PFSK-1 (cell line): ENCODE measurements at regions not wholly inside any gene's neighbourhood (a gene's known extent, or its start where the extent isn't known, plus 50 kb on each side); places are given as distances from the start of the nearest gene placed in this dataset.

ENCODE experiments used
- FOXP2 ChIP-seq: optimal IDR thresholded peaks from 2 replicates; pipeline ENCODE3; 2011; ENCODE audit warnings: borderline replicate concordance, control low read depth, inconsistent platforms; ENCODE audit not compliant: insufficient read depth; ENCODE audit errors: extremely low read length, extremely low read depth
- POLR2AphosphoS5 ChIP-seq: IDR thresholded peaks from 2 replicates; pipeline ENCODE4 v1.6.1; 2012; ENCODE audit warnings: low read depth, mild to moderate bottlenecking, control low read depth, low read length, moderate library complexity
- SIN3A ChIP-seq: IDR thresholded peaks from 2 replicates; pipeline ENCODE4 v1.6.1; 2012; ENCODE audit warnings: mild to moderate bottlenecking, low read length, moderate library complexity, borderline replicate concordance; ENCODE audit not compliant: insufficient read depth
- TAF1 ChIP-seq: IDR thresholded peaks from 2 replicates; pipeline ENCODE4 v1.6.1; 2012; ENCODE audit warnings: low read length, control low read depth, borderline replicate concordance; ENCODE audit not compliant: insufficient read depth
- TF ChIP-seq, protein P1 (sequence below), 2 experiments: IDR thresholded peaks; 2 replicates each; pipeline versions ENCODE4 v1.6.1 to v1.8.0; 2011 to 2012; ENCODE audit warnings: low read depth in 2 of 2, low read length in 2 of 2, control low read depth in 1 of 2, inconsistent platforms in 1 of 2, mild to moderate bottlenecking in 1 of 2, moderate library complexity in 1 of 2; ENCODE audit not compliant: insufficient read depth in 1 of 2

DNA sequence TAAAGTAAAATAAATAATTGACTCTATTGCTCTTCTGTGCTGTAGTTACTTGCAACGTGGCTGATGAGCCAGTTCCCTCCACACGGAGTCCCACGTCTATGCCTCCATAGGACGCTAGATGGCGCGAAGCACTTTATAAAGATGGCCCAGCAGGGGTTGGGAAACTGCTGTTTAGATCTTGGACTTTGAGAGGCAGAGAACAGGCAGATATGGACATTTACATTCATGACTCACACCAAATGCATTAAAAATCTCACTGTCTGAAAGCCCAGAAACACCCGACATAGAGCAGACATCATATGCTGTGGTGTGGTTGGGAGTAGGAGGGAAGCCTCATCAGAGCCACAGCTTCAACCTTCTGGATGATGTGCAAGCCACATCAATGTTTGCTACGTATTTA lies 643.1 kb upstream of the ARGLU1 start:
- TF ChIP-seq SIN3A (no peak), POLR2AphosphoS5 (no peak), TAF1 (no peak), FOXP2 (no peak)
- TF ChIP-seq, protein P1, sequence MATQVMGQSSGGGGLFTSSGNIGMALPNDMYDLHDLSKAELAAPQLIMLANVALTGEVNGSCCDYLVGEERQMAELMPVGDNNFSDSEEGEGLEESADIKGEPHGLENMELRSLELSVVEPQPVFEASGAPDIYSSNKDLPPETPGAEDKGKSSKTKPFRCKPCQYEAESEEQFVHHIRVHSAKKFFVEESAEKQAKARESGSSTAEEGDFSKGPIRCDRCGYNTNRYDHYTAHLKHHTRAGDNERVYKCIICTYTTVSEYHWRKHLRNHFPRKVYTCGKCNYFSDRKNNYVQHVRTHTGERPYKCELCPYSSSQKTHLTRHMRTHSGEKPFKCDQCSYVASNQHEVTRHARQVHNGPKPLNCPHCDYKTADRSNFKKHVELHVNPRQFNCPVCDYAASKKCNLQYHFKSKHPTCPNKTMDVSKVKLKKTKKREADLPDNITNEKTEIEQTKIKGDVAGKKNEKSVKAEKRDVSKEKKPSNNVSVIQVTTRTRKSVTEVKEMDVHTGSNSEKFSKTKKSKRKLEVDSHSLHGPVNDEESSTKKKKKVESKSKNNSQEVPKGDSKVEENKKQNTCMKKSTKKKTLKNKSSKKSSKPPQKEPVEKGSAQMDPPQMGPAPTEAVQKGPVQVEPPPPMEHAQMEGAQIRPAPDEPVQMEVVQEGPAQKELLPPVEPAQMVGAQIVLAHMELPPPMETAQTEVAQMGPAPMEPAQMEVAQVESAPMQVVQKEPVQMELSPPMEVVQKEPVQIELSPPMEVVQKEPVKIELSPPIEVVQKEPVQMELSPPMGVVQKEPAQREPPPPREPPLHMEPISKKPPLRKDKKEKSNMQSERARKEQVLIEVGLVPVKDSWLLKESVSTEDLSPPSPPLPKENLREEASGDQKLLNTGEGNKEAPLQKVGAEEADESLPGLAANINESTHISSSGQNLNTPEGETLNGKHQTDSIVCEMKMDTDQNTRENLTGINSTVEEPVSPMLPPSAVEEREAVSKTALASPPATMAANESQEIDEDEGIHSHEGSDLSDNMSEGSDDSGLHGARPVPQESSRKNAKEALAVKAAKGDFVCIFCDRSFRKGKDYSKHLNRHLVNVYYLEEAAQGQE (IDR thresholded peaks at IDR 0.05; ENCODE audit: insufficient read depth in 1 of 2, low read depth in 2 of 2, low read length in 2 of 2) = no peak

DNA sequence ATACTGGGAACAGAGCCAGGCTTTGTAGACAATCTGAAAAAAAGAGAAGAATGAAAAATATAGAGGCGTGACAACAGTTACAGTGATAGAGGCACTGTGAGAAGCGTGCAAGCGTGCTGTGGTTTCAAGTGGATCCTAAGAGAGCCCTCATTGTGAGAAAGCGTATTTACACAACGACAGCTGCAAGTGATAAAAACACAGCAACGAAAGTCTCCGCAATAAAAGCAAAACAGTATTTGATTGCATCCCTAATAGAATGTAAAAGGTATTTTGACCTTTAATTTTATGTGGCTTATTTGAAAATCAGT lies 642.7 kb upstream of the ARGLU1 start:
- TF ChIP-seq, protein P1 (IDR thresholded peaks at IDR 0.05; ENCODE audit: insufficient read depth in 1 of 2, low read depth in 2 of 2, low read length in 2 of 2) = no peak
- no peak for TF ChIP-seq SIN3A
- no peak for TF ChIP-seq TAF1
- no peak for TF ChIP-seq FOXP2
- no peak for TF ChIP-seq POLR2AphosphoS5

DNA sequence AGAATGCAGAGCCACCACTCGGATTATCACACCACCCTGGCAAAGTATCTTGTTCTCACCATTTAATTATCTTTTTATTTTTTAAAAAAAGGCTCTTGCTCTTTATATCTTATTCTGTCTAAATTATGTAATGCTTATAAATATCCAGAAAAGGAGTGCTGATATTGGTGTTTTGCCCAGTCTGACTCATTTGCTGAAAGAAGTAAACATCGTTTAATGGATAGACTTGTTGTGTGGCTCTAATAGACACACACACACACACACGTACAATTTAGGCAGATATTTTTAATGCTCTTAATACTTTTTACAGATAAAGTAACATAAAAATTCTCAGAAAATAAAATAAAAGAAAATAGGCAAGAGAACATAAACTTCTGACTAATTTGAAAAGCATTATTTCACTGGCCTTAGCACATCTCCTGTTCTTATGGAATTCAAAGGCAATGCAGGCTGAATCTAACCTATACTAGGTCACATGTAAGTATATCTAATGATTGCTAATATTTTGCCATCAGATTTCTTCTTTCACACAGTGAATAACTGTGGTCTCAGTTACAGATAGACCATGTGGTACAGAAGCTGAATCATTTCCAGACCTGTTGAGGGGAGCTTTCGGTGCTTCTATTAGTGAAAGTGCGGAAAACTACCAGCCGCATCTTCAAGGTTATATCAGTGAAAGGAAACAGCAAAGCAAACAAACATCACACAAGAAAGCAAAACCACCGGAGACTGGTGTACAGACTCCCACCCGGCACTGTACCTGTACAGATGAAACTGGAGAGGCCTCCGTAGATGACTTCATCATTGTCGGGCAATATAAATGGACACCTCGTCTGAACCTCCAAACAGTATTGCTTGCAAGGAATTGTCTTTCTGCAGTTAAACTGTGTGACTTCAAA lies 642.1 kb upstream of the ARGLU1 start:
- TF ChIP-seq, protein P1 (IDR thresholded peaks at IDR 0.05; ENCODE audit: insufficient read depth in 1 of 2, low read depth in 2 of 2, low read length in 2 of 2) = no peak
- TF ChIP-seq TAF1 (no peak), SIN3A (no peak), FOXP2 (no peak), POLR2AphosphoS5 (no peak)

DNA sequence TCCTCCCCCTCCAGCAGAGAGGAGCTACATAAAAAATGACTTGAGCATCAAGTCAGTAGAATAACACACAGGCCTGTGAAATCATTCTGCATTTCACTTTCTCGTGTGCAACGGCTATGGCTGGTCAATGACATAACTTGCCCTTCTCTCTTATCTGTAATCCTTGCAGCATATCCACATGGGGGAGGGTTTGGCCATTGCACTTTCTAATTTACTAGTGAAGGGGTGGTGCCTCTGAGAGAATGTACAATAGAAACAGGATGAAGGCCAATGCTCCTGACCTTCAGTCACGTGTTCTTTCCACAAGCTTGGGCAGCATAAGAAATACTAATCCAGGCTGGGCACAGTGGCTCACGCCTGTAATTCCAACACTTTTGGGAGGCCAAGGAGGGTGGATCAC lies 641.0 kb upstream of the ARGLU1 start:
- TF ChIP-seq POLR2AphosphoS5 (no peak), FOXP2 (no peak), TAF1 (no peak), SIN3A (no peak)
- TF ChIP-seq, protein P1 (IDR thresholded peaks at IDR 0.05; ENCODE audit: insufficient read depth in 1 of 2, low read depth in 2 of 2, low read length in 2 of 2) = no peak
